ENCODE measurements at regions not wholly inside any gene's neighbourhood (a gene's known extent, or its start where the extent isn't known, plus 50 kb on each side); places are given as distances from the start of the nearest gene placed in this dataset.
"Not testable (repeated sequence)": the region's sequence is repeated elsewhere in the genome, so short reads cannot be mapped to it uniquely, and the experiment has no call there.

DNA sequence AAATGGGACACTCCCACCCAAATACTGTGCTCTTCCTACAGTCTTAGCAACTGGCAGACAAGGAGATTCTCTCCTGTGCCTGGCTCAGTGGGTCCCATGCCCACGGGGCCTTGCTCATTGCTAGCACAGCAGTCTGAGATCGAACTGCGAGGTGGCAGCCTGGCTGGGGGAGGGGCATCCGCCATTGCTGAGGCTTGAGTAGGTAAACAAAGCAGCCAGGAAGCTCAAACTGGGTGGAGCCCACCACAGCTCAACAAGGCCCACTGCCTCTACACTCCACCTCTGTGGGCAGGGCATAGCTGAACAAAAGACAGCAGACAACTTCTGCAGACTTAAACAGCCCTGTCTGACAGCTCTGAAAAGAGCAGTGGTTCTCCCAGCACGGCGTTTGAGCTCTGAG, 174.8 kb downstream of the COL12A1 start:
- DNase-seq: not testable (repeated sequence)

DNA sequence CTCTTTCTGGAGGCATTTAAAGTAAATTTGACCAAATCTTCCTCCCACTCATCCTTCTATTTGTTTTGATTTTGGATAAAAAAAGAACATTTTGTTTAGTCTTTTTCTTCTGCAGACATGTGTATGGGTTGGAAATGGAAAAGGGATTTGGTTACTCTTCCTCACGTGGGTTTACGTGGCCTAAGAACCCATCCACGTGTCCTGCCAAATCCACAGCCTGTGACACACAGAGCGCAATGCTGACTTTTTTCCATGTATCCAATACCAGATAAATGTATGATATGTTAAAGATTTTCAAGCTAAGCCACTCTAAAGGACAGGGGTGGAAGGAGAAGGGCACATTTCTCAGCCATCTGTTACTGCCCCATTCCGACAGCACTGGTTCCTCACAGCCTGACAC, 176.5 kb downstream of the COL12A1 start:
- DNase-seq: no peak

DNA sequence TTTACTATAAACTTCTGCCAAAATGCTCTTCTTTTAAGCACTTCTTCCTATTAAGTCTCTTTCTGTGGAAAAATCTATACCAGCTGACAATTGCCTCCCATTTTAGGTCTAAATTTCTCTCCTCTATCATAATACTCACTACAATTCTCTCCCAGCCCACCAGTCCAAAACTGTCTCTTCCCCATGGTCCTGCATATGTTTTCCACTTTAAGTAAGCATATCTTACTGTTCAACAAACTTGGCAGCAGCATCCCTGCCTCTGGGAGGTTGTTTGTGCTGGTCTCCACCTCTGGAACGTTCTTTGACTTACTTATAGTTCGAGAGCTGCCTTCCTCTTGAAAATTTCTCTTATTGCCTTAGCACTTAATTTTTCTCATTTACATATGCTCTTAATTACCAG, 180.5 kb downstream of the COL12A1 start:
- DNase-seq: no peak

DNA sequence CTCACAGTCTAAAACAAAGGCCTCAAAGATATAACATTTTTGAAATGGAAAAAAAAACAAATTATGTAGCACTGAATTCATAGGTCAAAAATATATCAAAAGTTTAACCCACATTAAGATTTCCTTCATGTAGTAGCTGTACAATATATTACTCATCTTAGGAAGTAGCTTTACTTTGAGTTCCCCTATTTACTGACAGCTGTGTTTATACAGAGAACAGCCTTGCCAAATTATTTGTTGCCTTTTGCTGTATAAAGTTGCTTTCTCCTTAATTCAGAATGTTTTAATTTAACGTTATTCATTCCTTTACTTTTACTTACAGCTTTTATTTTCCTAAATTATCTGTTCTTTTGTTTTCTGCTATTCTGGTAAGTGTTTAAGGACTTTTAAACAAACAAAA, 181.0 kb downstream of the COL12A1 start:
- no peak for DNase-seq

DNA sequence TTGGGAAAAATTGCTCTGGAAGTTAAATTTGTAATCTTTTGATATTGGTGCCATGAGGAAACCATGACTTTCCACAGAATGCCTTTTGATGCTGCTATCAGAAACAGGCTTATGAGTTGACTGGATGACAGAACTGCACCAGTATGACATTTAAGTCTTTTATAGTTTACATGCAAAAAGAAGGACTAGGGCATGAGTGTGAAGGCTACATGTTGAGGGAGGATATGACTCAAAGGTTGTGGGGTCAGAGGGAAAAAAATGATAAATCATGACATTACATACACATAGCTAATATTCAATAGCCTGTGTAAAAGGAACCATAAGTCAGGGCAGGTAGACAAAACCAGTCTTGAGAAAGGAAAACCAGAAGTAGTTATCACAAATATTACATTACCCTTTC, 182.2 kb downstream of the COL12A1 start:
- no peak for DNase-seq

DNA sequence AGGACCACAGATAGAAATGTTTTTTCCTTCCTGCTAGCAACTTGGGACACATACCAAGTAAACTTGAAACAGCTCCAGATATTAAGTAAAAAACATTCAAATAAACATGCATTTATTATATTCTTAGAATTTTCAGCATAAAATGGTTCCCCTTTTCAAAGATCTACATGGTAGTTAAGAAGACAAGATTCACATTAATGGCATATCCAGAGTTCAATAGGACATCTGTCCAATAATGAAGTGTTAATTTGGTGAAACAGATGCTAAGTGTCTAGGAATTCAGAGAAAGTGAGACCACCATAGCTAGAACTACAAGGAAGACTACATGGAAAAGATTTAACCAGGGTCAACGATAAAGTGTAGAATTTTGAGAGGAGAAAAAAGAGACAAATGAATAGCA, 184.9 kb downstream of the COL12A1 start:
- DNase-seq: no peak

DNA sequence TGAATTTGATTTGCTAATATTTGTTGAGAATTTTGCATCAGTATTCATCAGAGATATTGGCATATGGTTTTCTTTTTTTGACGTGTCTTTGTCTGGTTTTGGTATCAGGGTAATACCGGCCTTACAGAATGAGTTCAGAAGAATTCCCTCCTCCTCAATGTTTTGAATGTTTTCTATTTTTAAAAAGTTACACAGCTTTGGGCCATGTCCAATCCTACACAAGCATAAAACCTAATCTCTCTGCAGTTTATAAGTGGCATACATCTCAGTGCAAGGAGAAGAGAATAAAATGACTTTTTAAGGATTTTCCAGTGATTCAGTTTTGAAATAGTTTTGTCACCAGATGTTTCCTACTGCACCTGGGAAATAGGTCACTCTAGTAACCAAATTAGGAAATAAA, 185.5 kb downstream of the COL12A1 start:
- DNase-seq: no peak

DNA sequence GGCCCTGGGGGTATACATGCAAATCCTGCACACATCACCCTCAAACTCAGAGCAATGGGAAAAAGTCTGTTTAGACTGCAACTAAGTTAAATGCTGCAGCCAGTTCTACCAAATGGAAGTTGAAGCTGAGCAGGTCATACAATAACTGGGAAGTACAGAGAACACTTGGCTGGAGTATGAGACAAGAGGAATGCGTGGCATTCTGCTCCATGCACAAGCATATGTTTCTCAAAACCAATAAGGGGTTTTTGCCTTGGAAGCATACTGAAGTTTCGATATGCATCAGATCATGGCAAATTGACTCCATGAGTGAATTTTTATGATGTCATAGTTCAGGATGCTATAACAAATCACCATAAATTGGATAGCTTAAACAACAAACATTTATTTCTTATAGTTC, 193.8 kb downstream of the COL12A1 start:
- no peak for DNase-seq

DNA sequence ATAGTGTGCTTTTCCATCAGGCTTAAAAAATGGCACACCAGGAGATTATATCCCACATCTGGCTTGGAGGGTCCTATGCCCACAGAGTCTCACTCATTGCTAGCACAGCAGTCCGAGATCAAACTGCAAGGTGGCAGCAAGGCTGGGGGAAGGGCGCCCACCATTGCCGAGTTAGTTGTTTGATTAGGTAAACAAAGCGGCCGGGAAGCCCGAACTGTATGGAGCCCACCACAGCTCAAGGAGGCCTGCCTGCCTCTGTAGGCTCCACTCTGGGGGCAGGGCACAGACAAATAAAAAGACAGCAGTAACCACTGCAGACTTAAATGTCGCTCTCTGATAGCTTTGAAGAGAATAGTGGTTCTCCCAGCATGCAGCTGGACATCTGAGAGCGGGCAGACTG, 201.9 kb downstream of the COL12A1 start:
- DNase-seq: not testable (repeated sequence)

DNA sequence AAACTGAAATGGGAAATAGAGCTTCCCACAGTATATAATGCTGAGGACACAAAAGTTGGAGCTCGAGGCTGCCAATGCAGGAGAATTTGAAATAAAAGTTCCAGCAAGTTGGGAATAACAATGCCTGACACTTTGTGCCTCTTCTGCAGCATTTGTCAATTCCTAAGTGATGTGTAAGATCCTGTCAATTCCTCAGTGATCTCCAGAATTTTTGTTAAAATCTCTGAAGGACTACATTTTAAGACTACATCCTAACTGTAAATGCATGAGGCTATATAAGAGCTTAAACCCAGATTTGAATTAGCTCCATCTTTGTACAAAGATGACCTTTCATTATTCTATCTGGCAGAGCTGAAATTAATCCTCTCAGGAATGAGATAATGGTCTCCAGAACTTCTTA, 208.2 kb downstream of the COL12A1 start:
- DNase-seq: no peak

DNA sequence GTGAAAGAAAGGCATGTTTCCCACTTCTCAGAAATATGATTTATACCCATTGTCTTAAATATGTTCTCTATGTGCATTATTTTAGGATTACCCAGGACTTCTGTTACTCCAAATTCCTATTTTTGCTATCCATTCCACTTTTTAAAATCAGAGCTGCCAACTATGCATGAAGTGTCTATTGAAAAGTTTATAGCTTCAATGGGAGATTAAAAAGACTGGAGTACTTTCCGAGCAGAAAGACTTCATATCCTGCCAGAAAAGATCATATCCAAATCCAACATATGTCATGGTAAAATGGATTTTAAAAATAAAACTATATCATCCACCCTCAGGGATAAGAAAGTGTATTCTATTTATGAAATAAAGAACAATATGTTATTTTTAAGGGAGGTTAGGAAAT, 212.7 kb downstream of the COL12A1 start:
- DNase-seq: no peak

DNA sequence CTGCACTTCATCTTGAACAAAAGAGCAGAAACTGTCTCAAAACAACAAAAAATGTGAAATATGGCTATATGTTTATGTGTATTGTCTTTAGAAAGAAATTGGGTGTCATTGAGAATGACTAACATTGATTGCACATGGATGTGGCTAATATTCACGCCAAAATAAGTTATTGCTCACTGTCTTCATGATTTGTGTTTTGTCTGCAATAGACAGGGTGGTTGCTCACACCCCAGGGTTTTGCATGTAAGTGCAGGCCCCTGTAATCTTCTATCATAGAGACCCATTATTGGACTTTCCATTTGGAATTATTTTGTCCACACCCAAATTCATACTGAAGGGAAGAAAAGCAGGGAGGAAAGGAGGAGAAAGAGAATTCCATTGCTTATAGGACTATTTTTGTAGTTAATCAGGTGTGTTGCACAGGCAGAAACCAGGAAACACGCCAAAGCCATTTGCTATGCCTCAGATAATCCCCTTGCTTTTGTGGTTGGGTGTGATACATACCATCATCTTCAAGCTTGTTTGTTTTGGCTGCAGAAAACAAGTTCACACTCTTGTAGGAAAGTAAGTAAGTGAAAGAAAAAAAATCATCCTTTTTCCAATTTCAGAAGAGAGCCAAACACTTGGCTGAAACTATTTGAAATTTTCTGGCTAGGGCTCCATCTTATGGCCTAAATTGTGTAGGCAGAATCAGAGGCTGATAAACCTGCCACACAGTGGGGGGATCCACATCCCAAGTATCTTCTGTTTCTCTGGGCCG, 214.1 kb downstream of the COL12A1 start:
- DNase-seq: no peak

DNA sequence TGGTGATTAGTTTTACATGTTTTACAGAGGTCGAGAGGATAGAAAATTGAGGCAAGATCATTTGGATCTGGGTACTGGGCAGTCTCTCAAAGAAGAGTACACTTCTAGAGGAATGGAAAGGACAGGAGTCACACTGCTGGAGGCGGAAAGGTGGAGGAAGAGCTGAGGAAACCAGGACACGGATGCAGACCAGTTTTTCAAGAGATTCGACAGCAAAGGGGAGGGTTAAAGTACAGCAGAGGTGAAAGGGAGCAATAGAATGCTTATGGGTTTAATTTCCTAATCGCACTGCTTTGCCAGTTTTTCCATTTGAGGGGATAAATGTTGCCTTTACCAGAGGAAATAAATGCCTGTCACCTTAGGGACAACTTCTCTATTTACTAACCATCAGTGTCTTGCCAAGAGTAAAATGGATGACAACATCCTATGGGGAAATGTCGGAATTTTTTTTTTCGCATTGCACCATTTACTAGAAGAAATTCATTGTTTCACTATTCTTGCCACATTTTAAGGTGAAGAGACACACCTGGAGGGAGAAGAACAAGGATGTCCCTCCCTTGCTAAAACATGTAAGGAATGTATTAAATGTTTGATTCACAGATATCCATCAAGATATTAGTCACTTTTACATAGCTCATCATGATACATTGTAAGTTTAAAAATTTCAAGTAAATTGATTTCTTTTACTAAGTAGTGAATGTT, 226.6 kb downstream of the COL12A1 start:
- no peak for DNase-seq

DNA sequence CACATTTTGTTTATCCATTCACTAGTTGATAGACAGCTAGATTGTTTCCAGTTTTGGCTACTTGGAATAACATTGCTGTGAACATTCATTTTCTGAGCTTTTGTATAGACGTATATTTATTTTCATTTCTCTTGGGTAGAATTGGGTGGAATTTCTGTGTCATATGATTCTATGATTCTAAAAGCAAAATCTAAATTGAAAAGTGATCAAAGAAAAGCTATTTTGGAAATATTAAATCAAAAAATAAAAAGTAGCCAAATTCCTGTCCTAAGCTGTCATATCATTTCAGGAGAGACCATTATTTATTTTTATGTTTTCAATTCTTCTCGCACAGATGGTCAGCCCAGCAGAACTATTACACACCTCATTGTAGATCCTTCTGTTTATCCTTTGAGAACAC, 229.2 kb downstream of the COL12A1 start:
- no peak for DNase-seq

DNA sequence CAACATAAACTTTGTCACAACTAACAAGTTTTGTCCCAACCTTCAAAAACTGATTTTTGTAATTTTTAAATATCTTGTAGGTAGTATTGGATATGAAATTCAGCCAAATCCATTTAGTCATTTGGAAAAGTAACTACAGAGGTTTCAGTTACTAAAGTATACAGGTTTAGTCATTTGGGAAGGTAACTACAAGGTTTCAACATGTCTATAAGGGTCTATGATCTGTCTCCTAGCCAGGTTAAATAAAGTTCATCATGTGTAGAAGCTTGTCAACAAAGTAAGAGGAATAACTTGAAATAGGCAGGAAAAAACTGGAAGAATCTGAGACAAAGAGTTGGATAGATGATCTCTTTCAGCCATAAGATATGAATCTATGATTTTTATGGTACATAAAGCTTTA, 229.8 kb downstream of the COL12A1 start:
- no peak for DNase-seq

DNA sequence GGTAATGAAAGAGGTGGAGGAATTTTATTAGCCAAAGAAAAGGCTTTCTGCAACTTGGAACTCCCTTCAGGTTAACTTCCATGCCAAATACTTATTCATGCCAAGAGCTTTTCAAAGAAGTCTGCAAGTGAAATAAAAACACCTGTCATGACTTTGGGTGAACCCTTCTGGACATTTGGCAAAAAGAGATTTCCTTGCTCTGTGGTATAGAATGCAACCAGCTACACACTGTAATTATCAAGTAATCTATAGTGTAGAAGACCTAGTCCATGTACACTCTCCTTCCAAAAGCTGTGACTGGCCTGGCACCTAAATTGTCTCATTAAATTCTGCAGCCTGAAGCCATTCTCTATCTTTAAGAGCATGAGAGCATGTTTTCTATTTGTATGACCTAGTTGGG, 232.3 kb downstream of the COL12A1 start:
- DNase-seq: no peak

DNA sequence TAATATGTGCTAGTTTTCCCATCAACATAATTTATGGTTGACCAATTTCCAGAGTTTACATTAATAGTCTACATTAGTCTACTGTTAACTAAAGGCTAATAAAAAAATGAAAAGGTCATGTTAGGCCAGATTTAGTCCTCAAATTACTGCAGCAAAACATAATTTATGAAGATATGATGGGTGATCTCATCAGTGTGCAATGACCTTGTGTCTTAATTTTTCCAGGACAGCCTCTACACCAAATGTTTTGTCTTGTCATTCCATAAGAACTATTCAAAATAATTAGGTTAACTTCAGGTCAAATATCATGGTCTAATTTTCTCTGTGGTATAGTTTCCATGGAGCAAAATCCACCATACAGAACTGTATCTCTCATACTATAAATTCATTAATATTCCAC, 234.2 kb downstream of the COL12A1 start:
- no peak for DNase-seq

DNA sequence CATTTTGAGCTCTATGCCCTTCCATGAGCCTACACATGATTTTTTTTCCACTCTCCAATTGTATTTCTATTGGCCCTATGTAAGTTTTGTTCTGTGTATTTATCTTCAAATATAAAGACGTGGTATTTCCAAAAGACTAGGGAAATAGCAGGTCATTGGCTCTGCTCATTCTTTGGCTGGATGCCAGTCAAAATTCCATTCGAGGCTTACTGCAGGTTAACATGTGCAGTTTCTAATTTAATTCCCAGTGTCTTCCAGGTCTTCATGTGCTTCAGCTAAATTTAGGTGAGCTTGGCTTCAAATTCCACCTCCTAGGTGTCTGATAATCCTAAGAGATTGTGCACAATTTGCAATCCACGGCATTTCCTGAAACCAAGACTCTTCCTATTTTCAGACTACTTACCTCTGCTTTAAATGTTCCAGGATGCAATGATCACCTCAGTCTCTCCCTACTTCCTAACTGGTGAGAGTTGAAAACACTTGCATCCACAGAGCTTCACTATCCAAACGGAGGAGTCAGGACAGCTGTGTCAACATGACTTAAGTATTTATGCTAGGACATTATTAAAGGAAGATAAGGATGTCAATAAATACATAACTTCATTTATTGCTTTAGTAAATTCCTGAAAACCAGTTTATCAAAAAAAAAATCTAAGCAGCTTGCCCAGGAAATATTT, 236.1 kb downstream of the COL12A1 start:
- DNase-seq: no peak

DNA sequence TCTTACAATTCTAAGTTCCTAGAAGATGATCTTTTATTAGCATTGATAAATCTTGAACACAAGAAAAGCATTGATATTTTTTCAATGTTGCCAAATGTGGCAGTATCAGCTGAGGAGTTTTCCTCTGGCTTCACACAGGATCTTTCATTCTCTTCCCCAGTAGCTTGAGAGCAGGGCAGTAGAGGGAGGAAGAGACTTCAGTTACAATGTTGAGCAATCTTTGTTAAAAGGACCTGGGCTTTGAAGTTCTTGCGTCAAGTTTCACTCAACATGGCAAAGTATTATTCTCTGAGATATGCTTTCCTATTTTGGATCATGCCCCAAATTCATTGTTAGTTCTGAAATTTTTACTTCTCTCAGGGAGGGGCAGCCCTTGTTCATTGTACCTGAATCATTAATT, 238.0 kb downstream of the COL12A1 start:
- no peak for DNase-seq

DNA sequence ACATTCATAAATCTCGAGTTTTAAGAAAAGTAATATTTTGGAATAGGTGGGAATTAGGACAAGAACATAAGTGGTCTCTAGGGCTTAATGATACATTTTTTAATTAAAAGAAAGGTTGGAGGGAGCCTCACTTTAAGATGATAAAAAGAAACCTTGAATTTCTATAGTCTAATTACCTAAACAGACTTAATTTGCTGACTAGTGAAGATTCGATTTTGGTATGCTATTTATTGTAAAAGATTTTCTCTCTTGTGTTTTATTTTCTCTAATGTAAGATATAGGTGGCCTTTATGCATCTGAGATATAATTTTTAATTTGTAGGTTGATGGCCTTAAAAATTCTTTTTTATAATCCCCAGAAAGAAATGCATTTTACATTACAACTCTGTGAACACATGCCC, 239.1 kb downstream of the COL12A1 start:
- no peak for DNase-seq

DNA sequence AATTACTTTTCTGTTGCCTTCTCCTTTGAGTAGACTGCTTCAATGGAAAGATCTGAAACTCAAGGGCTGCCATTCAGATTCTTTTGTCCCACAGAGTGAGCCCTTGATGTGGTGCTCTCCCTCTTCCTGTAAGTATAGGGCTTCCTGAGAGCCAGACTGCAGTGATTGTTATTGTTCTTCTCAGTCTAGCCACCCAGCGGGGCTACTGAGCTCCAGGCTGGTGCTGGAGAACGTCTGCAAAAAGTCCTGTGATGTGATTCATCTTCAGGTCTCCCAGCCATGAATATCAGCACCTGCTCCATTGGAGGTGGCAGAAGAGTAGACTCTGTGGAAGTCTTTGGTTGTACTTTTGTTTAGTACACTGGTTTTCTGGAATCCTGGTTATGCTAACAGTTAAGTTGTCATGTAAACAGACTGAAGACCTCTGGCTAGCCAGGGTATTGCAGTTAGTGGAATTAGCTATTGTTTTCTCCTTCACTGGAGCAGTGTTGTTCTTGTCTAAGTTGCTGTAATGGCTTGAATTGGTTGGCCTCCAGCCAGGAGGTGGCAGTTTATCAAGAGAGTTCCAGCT, 240.9 kb downstream of the COL12A1 start:
- no peak for DNase-seq

DNA sequence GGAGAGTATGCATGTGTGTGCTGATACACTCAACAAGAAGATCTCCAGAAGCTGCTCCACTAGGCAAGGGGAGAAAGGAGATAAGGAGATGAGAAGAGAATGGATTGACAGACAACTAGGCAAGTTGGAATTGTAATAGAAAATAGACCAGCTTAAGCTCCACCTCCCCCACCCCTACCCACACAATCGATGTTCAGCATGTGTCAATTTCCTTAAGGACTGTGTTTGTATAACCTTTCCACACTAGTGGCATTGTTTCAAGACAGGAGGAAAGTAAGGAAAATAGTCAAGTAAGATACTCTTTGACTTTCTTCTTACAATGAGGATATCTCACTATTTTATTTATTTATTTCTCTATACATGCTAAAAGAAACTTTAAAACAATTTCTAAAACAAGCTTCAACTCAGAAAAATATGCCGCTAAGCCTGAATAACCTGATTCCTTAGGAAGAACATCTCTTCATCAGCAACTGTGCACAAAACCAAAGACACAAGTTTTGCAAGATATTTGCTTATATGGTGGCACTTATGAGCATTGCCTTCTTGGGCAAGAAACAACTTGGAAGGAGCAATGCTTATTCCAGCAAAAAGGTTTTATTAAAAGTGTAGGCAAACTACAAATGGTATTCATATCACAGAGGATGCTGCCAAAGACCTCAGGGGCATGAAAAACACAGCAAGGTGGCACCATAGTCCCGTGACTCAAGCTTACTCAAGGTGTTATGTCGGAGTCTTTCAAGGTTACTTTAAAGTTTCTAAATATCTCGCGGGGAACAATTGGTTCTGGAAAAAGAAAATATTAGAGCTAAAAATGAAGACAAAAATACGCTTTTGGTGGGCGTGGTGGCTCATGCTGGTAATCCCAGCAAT, 249.1 kb downstream of the COL12A1 start:
- DNase-seq: no peak
